ENCODE measurements at regions not wholly inside any gene's neighbourhood (a gene's known extent, or its start where the extent isn't known, plus 50 kb on each side); places are given as distances from the start of the nearest gene placed in this dataset.

- Histone ChIP-seq H3K9me3 (no peaks in the 10 kb centered on the region), H3K27ac (peak overlapping the region in 6 of 12 donors; percentile 6 to 68 (median 32)), H3K36me3 (no peaks in the 10 kb centered on the region), H3K4me1 (peaks cover 0 to 20% (median 0%) of the 10 kb centered on the region in 12 donors), H3K4me3 (no peak overlapping the region), H3K27me3 (no peaks in the 10 kb centered on the region)
- ATAC-seq (no peak), DNase-seq (no peak)
- TF ChIP-seq CTCF (IDR thresholded peaks at IDR 0.05) (no peak), POLR2A (IDR thresholded peaks at IDR 0.05) (no peak)
- intact Hi-C loops (cut with DNase I), result no loop called here
- 43 to 49% (median 47%) methylated on average over 4 of the region's 4 CpGs for WGBS, 4 donors
These were observed 243.5 kb upstream of the NOVA1 start for GRCh38 chr14:26841326-26841725.

- peak; percentile 91 to 96 (median 94) for ATAC-seq
- DNase-seq, result peak in 4 of 5 donors; percentile 32 to 48 (median 38)
These were observed 244.3 kb upstream of the NOVA1 start for GRCh38 chr14:26841920-26842741.

GRCh38 chr14:26845151-26845818 lies 247.5 kb upstream of the NOVA1 start:
- H3K4me1 ChIP-seq, result peaks cover 0 to 20% (median 0%) of the 10 kb centered on the region in 12 donors
- WGBS, 4 donors, result 64 to 75% (median 70%) methylated on average over 6 of the region's 6 CpGs
- H3K27ac ChIP-seq, result no peak overlapping the region
- intact Hi-C loops (cut with DNase I), result no loop called here
- DNase-seq (no peak), ATAC-seq (no peak)
- H3K36me3 ChIP-seq, result no peaks in the 10 kb centered on the region
- TF ChIP-seq POLR2A (IDR thresholded peaks at IDR 0.05) (no peak), CTCF (IDR thresholded peaks at IDR 0.05) (no peak)
- H3K27me3 ChIP-seq, result no peaks in the 10 kb centered on the region
- no peak overlapping the region for H3K4me3 ChIP-seq
- no peaks in the 10 kb centered on the region for H3K9me3 ChIP-seq

More at GRCh38 chr14:26841920-26842741, 244.3 kb upstream of the NOVA1 start:
- no peaks in the 10 kb centered on the region for H3K27me3 ChIP-seq
- no peak overlapping the region for H3K4me3 ChIP-seq
- WGBS, 4 donors, result 55 to 71% (median 62%) methylated on average over 3 of the region's 3 CpGs
- H3K4me1 ChIP-seq, result peaks cover 0 to 20% (median 0%) of the 10 kb centered on the region in 12 donors
- H3K27ac ChIP-seq, result peak overlapping the region in 9 of 12 donors; percentile 0 to 68 (median 57)
- TF ChIP-seq CTCF (IDR thresholded peaks at IDR 0.05) (no peak), POLR2A (IDR thresholded peaks at IDR 0.05) (no peak)
- no peaks in the 10 kb centered on the region for H3K36me3 ChIP-seq
- no peaks in the 10 kb centered on the region for H3K9me3 ChIP-seq
- intact Hi-C loops (cut with DNase I), result no loop called here

GRCh38 chr14:26846388-26846787 lies 248.6 kb upstream of the NOVA1 start:
- 39 to 49% (median 43%) methylated on average over 2 of the region's 2 CpGs for WGBS, 4 donors
- no peak for DNase-seq
- Histone ChIP-seq H3K4me1 (peaks cover 0 to 13% (median 0%) of the 10 kb centered on the region in 12 donors), H3K36me3 (no peaks in the 10 kb centered on the region), H3K27me3 (no peaks in the 10 kb centered on the region), H3K4me3 (no peak overlapping the region), H3K27ac (no peak overlapping the region), H3K9me3 (peaks cover 0 to 6% (median 0%) of the 10 kb centered on the region in 12 donors)
- intact Hi-C loops (cut with DNase I), result no loop called here
- no peak for ATAC-seq
- TF ChIP-seq POLR2A (IDR thresholded peaks at IDR 0.05) (no peak), CTCF (IDR thresholded peaks at IDR 0.05) (no peak)

Data from heart left ventricle (tissue), 16 donors.